ENCODE measurements at regions not wholly inside any gene's neighbourhood (a gene's known extent, or its start where the extent isn't known, plus 50 kb on each side); places are given as distances from the start of the nearest gene placed in this dataset.

DNA sequence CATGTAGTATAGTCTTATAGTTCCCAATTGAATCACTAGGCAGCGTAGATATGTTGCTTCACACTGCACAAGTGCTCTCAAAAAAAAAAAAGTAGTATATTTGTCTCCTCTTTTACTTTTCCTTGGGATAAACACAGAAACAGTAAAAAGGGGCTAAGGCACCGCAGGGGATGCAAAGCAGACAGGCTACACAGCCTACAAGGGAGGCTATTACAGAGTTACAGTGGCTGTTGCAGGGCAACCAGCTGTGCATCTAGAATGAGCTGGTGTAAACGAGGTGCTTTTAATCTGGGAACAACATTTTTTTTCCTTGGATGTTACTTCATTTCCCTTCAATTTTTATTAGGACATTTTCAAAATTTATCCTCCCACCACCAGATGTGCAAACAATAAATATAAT is 1934.7 kb upstream of the CELF4 start:
- TF ChIP-seq REST (IDR thresholded peaks at IDR 0.05; ENCODE audit: insufficient read depth in 1 of 2, low read depth in 2 of 2, low read length in 2 of 2) (no peak), POLR2AphosphoS5 (IDR thresholded peaks at IDR 0.05; ENCODE audit: low read depth, low read length) (no peak), TAF1 (IDR thresholded peaks at IDR 0.05; ENCODE audit: borderline replicate concordance, insufficient read depth, low read length) (no peak), SIN3A (IDR thresholded peaks at IDR 0.05; ENCODE audit: borderline replicate concordance, insufficient read depth, low read length) (no peak), FOXP2 (optimal IDR thresholded peaks at IDR 0.05; ENCODE audit: borderline replicate concordance, extremely low read depth, extremely low read length, insufficient read depth) (no peak)

Data from PFSK-1 (cell line).